GM04504 (cell line): ENCODE measurements at regions not wholly inside any gene's neighbourhood (a gene's known extent, or its start where the extent isn't known, plus 50 kb on each side); places are given as distances from the start of the nearest gene placed in this dataset.

Experiments used
- DNase-seq: peaks from one replicate; pipeline ENCODE4 v3.0.0-alpha.2; 2012; ENCODE audit warnings: low read depth

DNA sequence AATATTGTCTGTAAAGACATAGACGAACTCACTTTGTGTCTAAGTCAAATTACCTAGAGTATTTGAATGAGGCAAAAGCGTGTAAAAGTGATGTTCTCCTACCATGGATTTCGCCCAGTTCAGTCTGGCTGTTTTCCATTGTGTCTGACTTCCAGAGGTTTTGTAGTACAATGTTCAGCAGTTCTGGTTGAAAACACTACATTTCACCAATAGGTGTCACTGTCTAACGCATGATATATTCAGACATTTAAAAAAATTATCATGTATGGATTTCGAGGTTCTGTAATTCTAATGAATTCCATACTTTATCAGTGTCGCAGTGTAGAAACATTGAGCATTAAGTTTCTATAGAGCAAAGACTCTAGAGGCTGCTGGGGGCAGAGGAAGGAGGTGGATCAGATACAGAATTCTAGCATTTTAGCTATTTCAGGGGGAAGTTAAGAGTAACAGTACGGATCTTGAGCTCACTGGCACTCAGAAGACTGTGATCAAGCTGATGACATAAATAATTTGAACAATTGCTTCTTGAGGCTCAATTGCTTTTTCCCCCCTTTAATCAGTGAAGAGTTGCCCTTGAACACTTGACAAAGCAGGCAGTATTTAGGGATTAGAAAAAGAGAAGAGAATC, 196.9 kb upstream of the RHOBTB1 start:
- peak; percentile 14 for DNase-seq

DNA sequence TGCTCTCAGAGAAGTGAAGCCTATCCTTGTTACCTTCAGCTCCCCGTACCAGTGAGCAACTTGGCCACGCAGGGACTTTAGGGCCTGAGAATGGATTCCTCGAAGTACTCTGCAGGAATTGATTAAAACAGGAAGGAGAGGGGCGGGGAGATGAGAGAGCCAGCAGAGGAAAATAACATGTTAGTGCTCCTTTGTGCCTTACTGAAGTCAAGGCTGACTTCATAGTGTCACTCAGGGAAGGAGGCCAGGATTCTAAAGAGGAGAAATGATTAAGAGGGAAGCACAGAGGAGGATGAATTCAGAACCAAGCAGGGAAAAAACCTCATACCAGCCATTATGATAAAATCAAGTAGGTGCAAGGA, 195.6 kb upstream of the RHOBTB1 start:
- no peak for DNase-seq

DNA sequence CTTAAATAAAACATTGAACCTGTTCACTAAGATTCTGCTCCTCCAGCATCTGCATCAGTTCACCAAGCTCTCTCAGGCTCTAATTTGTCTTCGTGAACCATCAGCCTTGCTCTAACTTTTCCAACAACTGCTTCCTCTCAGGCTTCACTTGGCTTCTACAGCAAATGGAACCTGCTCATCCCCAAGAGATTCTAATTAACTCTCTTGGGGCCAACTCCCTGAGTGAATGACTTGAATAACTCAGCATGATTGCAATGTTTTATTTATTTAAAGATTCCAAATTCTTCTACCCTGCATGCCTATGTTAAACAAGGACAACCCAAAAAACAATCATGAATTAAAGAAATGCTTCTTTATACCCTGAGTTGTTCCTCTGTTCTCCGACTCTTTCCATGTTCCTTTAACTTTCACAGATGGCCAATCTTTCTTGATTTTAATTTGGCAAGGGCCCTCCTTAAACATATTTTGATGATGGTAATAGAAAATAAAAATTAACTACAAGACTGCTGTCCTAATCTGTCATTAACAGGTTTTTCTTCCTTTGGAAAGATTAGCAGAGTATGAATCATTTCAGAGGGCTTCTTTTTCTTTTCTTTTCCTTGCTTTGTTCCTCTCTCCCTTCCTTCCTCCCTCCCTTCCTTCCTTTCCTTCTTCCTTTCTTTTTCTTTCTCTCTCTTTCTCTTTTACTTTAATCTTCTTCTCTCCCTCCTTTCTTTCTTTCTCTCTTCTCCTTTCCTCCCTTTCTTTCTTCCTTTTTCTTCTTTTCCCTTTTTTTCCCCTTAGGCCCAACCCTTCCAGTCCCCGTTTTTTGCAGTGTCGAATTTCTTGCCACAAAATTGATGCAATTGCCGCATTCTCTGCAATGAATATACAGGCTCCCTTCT, 195.0 kb upstream of the RHOBTB1 start:
- no peak for DNase-seq

- DNase-seq, result no peak
Observed at GRCh38 chr10:61136139-61136538, 192.2 kb upstream of the RHOBTB1 start.

GRCh38 chr10:61135276-61135721, 191.3 kb upstream of the RHOBTB1 start:
- DNase-seq, result no peak

- DNase-seq, result no peak
Observed at GRCh38 chr10:61130366-61130765, 186.4 kb upstream of the RHOBTB1 start.

- DNase-seq, result no peak
Observed at GRCh38 chr10:61128196-61128595, 184.2 kb upstream of the RHOBTB1 start.

GRCh38 chr10:61125560-61126170, 181.7 kb upstream of the RHOBTB1 start:
- DNase-seq, result no peak

- DNase-seq, result no peak
Observed at GRCh38 chr10:61124756-61125530, 181.0 kb upstream of the RHOBTB1 start.

- no peak for DNase-seq
Observed at GRCh38 chr10:61120805-61121204, 176.8 kb upstream of the RHOBTB1 start.

DNA sequence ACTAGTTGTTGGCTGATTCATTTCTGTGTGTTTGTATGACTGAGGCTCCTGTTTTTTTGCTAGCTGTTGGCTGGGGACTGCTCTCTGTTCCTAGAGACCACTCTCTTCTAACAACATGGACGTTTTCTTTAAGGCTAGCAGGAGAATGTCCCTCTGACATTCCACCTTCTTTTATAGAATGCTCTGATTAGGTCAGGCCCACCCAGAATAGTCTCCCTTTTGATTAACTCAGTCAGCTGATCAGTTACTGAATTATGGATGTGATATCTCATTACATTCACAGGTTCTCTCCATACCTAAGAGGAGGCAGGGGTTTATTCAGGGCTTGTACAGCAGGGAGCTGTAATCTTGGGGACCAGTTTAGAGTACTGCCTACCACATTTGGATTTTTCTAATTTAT, 175.6 kb upstream of the RHOBTB1 start:
- no peak for DNase-seq

GRCh38 chr10:61115897-61116296, 171.9 kb upstream of the RHOBTB1 start:
- no peak for DNase-seq

DNA sequence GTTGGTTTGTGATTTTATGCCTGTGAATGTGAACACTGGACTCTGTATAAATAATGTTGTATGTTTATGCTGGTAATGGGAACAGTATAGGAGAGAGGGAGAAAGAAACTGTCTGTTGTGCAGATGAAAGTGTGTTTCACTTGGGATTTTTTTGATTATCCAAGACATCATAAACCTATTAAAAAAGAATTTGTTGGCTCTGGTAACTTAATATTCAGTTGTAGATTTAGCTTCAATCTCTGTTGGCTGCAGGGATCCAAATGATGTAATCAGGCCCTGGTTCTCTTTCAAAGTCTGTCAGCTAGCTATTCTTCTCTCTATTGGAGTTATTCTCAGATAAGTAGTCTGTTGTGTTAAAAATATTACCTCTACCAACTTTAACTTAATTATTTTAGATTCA, 168.8 kb upstream of the RHOBTB1 start:
- DNase-seq, result no peak

- DNase-seq, result no peak
Observed at GRCh38 chr10:61110936-61111335, 167.0 kb upstream of the RHOBTB1 start.

DNA sequence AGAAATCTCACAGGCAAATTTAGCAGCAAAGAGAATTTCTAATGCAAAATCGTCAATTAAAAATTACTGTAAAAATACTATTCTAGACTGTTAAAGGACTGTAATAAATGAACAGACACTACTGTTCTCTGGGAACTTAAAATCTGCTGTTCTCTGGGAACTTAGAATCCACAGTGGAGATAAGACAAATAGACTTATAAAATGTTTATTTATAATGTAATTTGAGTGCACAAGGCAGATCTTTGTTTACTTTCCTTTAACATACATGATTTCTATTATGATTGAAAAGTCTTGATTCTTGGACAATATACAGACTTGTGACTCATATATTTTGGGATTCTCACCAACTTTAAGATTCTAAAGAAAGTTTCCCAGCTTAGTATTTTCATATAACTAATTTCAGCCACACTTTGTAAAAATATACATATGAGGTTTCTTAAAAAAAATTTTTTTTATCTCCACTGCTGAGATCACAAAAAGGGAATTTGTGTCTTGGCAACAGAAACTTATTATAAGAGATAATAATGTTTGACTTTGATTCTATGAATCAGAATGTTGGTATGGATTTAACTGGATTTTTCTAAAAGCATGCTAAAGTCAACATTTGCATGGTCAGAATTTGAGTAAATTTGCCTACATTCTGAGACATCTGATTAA, 166.3 kb upstream of the RHOBTB1 start:
- DNase-seq, result no peak

- DNase-seq, result no peak
Observed at GRCh38 chr10:61108915-61109314, 164.9 kb upstream of the RHOBTB1 start.

- no peak for DNase-seq
Observed at GRCh38 chr10:61100887-61101286, 156.9 kb upstream of the RHOBTB1 start.

- DNase-seq, result no peak
Observed at GRCh38 chr10:61099756-61100155, 155.8 kb upstream of the RHOBTB1 start.

GRCh38 chr10:61098966-61099365, 155.0 kb upstream of the RHOBTB1 start:
- DNase-seq, result no peak

- DNase-seq, result no peak
Observed at GRCh38 chr10:61097026-61097425, 153.0 kb upstream of the RHOBTB1 start.

GRCh38 chr10:61096056-61096455, 152.1 kb upstream of the RHOBTB1 start:
- DNase-seq, result no peak

GRCh38 chr10:61091531-61091930, 147.5 kb upstream of the RHOBTB1 start:
- DNase-seq, result no peak
